H1 (cell line): ENCODE measurements at regions not wholly inside any gene's neighbourhood (a gene's known extent, or its start where the extent isn't known, plus 50 kb on each side); places are given as distances from the start of the nearest gene placed in this dataset.

Source experiments
- CTCF ChIA-PET: fragments of 300-600 bp; sonication (Branson Sonifier 250); formaldehyde crosslinking; loops from one replicate; lab custom pipeline; 2021; ENCODE audit not compliant: partially characterized antibody; lab: Charles Lee
- POLR2A ChIA-PET: fragments of 300-600 bp; sonication (Branson Sonifier 250); formaldehyde crosslinking; loops from one replicate; lab custom pipeline; 2021; ENCODE audit warnings: inconsistent platforms; ENCODE audit not compliant: partially characterized antibody; lab: Charles Lee
- DNase-seq, 2 experiments: peaks; one replicate each; pipeline versions ENCODE4 v3.0.0 to v3.0.0-alpha.2; 2010 to 2022; ENCODE audit warnings: low spot score in 2 of 2, low read depth in 1 of 2, mixed read lengths in 1 of 2
- FAIRE-seq: peaks from 2 replicates; lab custom pipeline; 2011; peaks lifted over from hg19 to GRCh38; lab: Jason Lieb, UNC
- H2AFZ ChIP-seq: 2 replicates; pipeline ENCODE4 v1.8.1; 2012; ENCODE audit warnings: low read length, inconsistent platforms
- H2AK5ac ChIP-seq: 2 replicates; pipeline ENCODE4 v1.6.1; 2013; ENCODE audit warnings: low read depth, low read length
- H2BK120ac ChIP-seq: replicated peaks from 2 replicates; pipeline ENCODE3; 2013; ENCODE audit warnings: low read depth, low read length, inconsistent platforms
- H2BK12ac ChIP-seq: 2 replicates; pipeline ENCODE4 v1.6.1; 2013; ENCODE audit warnings: low read depth, low read length
- H2BK15ac ChIP-seq: 2 replicates; pipeline ENCODE4 v1.6.1; 2013; ENCODE audit warnings: low read length
- H2BK20ac ChIP-seq: 2 replicates; pipeline ENCODE4 v1.6.1; 2013; ENCODE audit warnings: low read length
- H2BK5ac ChIP-seq: 2 replicates; pipeline ENCODE4 v1.6.1; 2013; ENCODE audit warnings: low read depth, low read length
- H3K14ac ChIP-seq: 2 replicates; pipeline ENCODE4 v1.6.1; 2013; ENCODE audit warnings: inconsistent platforms; ENCODE audit not compliant: insufficient read length
- H3K18ac ChIP-seq: 2 replicates; pipeline ENCODE4 v1.6.1; 2013; ENCODE audit warnings: low read length; ENCODE audit errors: extremely low read depth
- H3K23ac ChIP-seq: 2 replicates; pipeline ENCODE4 v1.6.1; 2013; ENCODE audit warnings: inconsistent platforms; ENCODE audit not compliant: insufficient read length
- H3K23me2 ChIP-seq: 2 replicates; pipeline ENCODE4 v1.6.1; 2013; ENCODE audit warnings: low read depth, low read length
- H3K27ac ChIP-seq: 2 replicates; pipeline ENCODE4 v1.6.1; 2011; ENCODE audit warnings: low read depth, low read length, inconsistent platforms
- H3K27me3 ChIP-seq, 4 experiments: replicated peaks in 1 of 4; 1 replicate in 1 of 4; 2 replicates in 3 of 4; pipeline versions ENCODE4 v1.6.1 to v1.8.1; 2011 to 2013; ENCODE audit warnings: low read length in 3 of 4, mild to moderate bottlenecking in 3 of 4, inconsistent platforms in 2 of 4, mixed read lengths in 2 of 4, moderate library complexity in 1 of 4; ENCODE audit not compliant: control insufficient read depth in 3 of 4, insufficient read depth in 3 of 4; ENCODE audit errors: extremely low read depth in 1 of 4
- H3K36me3 ChIP-seq, 4 experiments: 2 replicates each; pipeline versions ENCODE4 v1.6.1 to v1.8.1; 2011 to 2013; ENCODE audit warnings: mild to moderate bottlenecking in 4 of 4, low read length in 3 of 4, moderate library complexity in 2 of 4, control low read depth in 1 of 4, inconsistent platforms in 1 of 4; ENCODE audit not compliant: insufficient read depth in 4 of 4, control insufficient read depth in 2 of 4
- H3K4ac ChIP-seq: replicated peaks from 2 replicates; pipeline ENCODE3; 2013; ENCODE audit warnings: low read length, low read depth, mixed read lengths, inconsistent platforms; ENCODE audit not compliant: insufficient read length
- H3K4me1 ChIP-seq, 4 experiments: replicated peaks in 1 of 4; 1 replicate in 1 of 4; 2 replicates in 3 of 4; pipeline versions ENCODE4 v1.6.1 to v1.8.1; 2011 to 2013; ENCODE audit warnings: low read length in 3 of 4, inconsistent platforms in 2 of 4, mixed read lengths in 1 of 4; ENCODE audit not compliant: insufficient read depth in 4 of 4, control insufficient read depth in 3 of 4
- H3K4me2 ChIP-seq, 2 experiments: 2 replicates each; pipeline versions ENCODE4 v1.6.1 to v1.8.1; 2011 to 2013; ENCODE audit warnings: low read depth in 2 of 2, low read length in 2 of 2, control low read depth in 1 of 2, inconsistent platforms in 1 of 2, mild to moderate bottlenecking in 1 of 2; ENCODE audit not compliant: insufficient read depth in 1 of 2
- H3K4me3 ChIP-seq, 4 experiments: fragments of 200-600, 300-600 bp in 1 of 4; sonication (generic), shearing (Covaris generic), sonication (Bioruptor Twin) in 1 of 4; 2 replicates each; pipeline versions ENCODE4 v1.5.1 to v1.8.1; 2011 to 2016; ENCODE audit warnings: low read length in 4 of 4, low read depth in 3 of 4, control low read depth in 2 of 4, inconsistent platforms in 2 of 4, mild to moderate bottlenecking in 2 of 4, mixed read lengths in 1 of 4, moderate library complexity in 1 of 4; ENCODE audit not compliant: insufficient read depth in 2 of 4; ENCODE audit errors: extremely low read depth in 1 of 4
- H3K56ac ChIP-seq: replicated peaks from 2 replicates; pipeline ENCODE3; 2013; ENCODE audit warnings: low read depth, mild to moderate bottlenecking, mixed read lengths, low read length, inconsistent platforms; ENCODE audit not compliant: insufficient read length
- H3K79me1 ChIP-seq: 2 replicates; pipeline ENCODE4 v1.6.1; 2013; ENCODE audit warnings: low read depth, low read length, control low read depth
- H3K79me2 ChIP-seq, 2 experiments: 2 replicates each; pipeline versions ENCODE4 v1.6.1 to v1.8.1; 2012 to 2013; ENCODE audit warnings: low read length in 2 of 2, mild to moderate bottlenecking in 2 of 2, inconsistent platforms in 1 of 2; ENCODE audit not compliant: insufficient read depth in 2 of 2, control insufficient read depth in 1 of 2
- H3K9ac ChIP-seq, 4 experiments: replicated peaks in 1 of 4; 1 replicate in 1 of 4; 2 replicates in 3 of 4; pipeline versions ENCODE4 v1.6.1 to v1.8.1; 2011 to 2013; ENCODE audit warnings: low read depth in 3 of 4, low read length in 3 of 4, control low read depth in 2 of 4, mild to moderate bottlenecking in 2 of 4, moderate library complexity in 2 of 4, inconsistent platforms in 1 of 4; ENCODE audit errors: extremely low read depth in 1 of 4
- H3K9me3 ChIP-seq, 2 experiments: 2 replicates each; pipeline versions ENCODE4 v1.6.1 to v1.8.1; 2012 to 2013; ENCODE audit warnings: mild to moderate bottlenecking in 2 of 2, moderate library complexity in 2 of 2, control low read depth in 1 of 2, inconsistent platforms in 1 of 2, low read depth in 1 of 2, low read length in 1 of 2, mixed read lengths in 1 of 2; ENCODE audit not compliant: insufficient read depth in 2 of 2
- H4K20me1 ChIP-seq, 2 experiments: replicated peaks in 1 of 2; 2 replicates each; pipeline versions ENCODE3 to v1.8.1; 2011 to 2013; ENCODE audit warnings: inconsistent platforms in 2 of 2, low read length in 2 of 2, mild to moderate bottlenecking in 1 of 2; ENCODE audit not compliant: insufficient read depth in 2 of 2, control insufficient read depth in 1 of 2
- H4K5ac ChIP-seq: 2 replicates; pipeline ENCODE4 v1.6.1; 2013; ENCODE audit warnings: low read length, low read depth, mixed read lengths, inconsistent platforms; ENCODE audit not compliant: insufficient read length
- H4K8ac ChIP-seq: 2 replicates; pipeline ENCODE4 v1.8.0; 2013; ENCODE audit warnings: mild to moderate bottlenecking, moderate library complexity, low read length, inconsistent platforms; ENCODE audit not compliant: insufficient read depth; ENCODE audit errors: extremely low read depth
- H4K91ac ChIP-seq: replicated peaks from 2 replicates; pipeline ENCODE3; 2013; ENCODE audit warnings: low read length, mixed read lengths, inconsistent platforms; ENCODE audit not compliant: insufficient read length
- ASH2L ChIP-seq: fragments of 200-600, 300-600 bp; sonication (generic); IDR thresholded peaks from one replicate; pipeline ENCODE4 v1.7.1; 2017; ENCODE audit warnings: low read length
- EGR1 ChIP-seq: IDR thresholded peaks from 2 replicates; pipeline ENCODE4 v1.6.1; 2011; ENCODE audit warnings: low read depth, low read length, borderline replicate concordance
- FOSL1 ChIP-seq: IDR thresholded peaks from 2 replicates; pipeline ENCODE4 v1.6.1; 2011; ENCODE audit warnings: mild to moderate bottlenecking, low read depth, low read length, moderate library complexity; ENCODE audit not compliant: insufficient read depth
- KDM4A ChIP-seq: IDR thresholded peaks from one replicate; pipeline ENCODE4 v1.7.1; 2012; ENCODE audit warnings: low read depth, mild to moderate bottlenecking, moderate library complexity, low read length, inconsistent platforms; ENCODE audit not compliant: severe bottlenecking
- POLR2A ChIP-seq, 2 experiments: IDR thresholded peaks; 1 replicate in 1 of 2; 2 replicates in 1 of 2; pipeline ENCODE4 v1.6.1; 2011; ENCODE audit warnings: low read depth in 2 of 2, low read length in 2 of 2, mild to moderate bottlenecking in 2 of 2; ENCODE audit errors: control extremely low read depth in 1 of 2
- POU5F1 ChIP-seq: IDR thresholded peaks from 2 replicates; pipeline ENCODE4 v1.6.1; 2011; ENCODE audit warnings: low read depth, mild to moderate bottlenecking, low read length, moderate library complexity
- RFX5 ChIP-seq: IDR thresholded peaks from 2 replicates; pipeline ENCODE4 v1.6.1; 2011; ENCODE audit warnings: low read depth, low read length, improper control_type of control experiment, borderline replicate concordance
- SP4 ChIP-seq: IDR thresholded peaks from 2 replicates; pipeline ENCODE4 v1.6.1; 2012; ENCODE audit warnings: low read length, inconsistent platforms
- WGBS, 2 experiments: shearing (Covaris generic) in 1 of 2; methylation state at CpG; one replicate each; pipeline versions ENCODE4 v1.1.6 to v1.1.7; 2013 to 2015; ENCODE audit warnings: low lambda C conversion rate in 2 of 2, mixed read lengths in 2 of 2, inconsistent platforms in 1 of 2, low coverage in 1 of 2, missing lambda C conversion rate in 1 of 2; ENCODE audit not compliant: insufficient replicate concordance in 2 of 2, insufficient coverage in 1 of 2, insufficient read length in 1 of 2; ENCODE audit errors: extremely low coverage in 1 of 2, missing lambda C conversion rate in 1 of 2; 5-methylcytosine and 5-hydroxymethylcytosine counted together
- TF ChIP-seq, protein P1 (sequence below): IDR thresholded peaks from 2 replicates; pipeline ENCODE4 v1.6.1; 2012; ENCODE audit warnings: low read length, inconsistent platforms
- TF ChIP-seq, protein P2 (sequence below), 3 experiments: IDR thresholded peaks; 1 replicate in 2 of 3; 2 replicates in 1 of 3; pipeline versions ENCODE4 v1.5.1 to v1.6.1; 2011; ENCODE audit warnings: low read length in 3 of 3, mild to moderate bottlenecking in 3 of 3, inconsistent platforms in 2 of 3, low read depth in 1 of 3, moderate library complexity in 1 of 3; ENCODE audit not compliant: insufficient read depth in 1 of 3; ENCODE audit errors: control extremely low read depth in 1 of 3

DNA sequence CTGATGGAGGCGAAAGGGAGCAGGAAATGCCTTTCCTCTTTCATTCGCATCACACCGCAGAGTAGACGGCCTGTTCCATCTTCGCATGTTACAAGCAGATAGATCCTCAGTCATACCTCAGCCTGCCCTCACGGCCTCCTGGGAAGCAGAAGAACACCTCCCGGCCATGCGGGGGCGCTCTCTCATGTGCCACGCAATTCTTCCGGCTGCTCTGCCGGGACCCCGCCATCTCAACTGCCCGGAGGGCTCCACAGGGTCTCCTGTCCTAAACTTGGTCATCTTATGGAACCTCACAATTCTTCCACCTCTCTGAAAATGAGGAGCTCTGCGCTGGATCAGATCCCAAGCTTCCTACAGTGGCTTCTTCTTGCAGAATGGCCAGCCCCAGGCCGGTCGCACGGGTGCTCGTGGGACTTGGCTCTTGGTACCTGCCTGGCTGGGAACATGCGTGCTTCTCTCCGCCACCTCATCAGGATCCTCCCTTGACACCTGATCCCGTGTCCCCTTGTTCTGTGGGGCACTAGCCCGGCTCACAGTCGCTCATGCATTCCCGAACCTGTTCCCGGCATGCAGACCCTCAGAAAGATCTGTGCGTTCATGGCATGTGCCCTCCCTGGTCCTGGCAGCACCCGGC, 262.8 kb upstream of the SHH start:
- H2BK15ac ChIP-seq: no peak overlapping the region
- H3K79me1 ChIP-seq: no peaks in the 10 kb centered on the region
- CTCF ChIA-PET: interaction anchor here (1.4 kb wide), 1 partner anchor 10 kb away, joined by 6 read pairs; no protein-coding TSS in a partner anchor
- DNase-seq: peak in 1 of 2 experiments; percentile 53
- no peak for FAIRE-seq
- no peak overlapping the region for H3K4me3 ChIP-seq
- no peak overlapping the region for H2BK12ac ChIP-seq
- H3K4ac ChIP-seq: no peak overlapping the region
- POLR2A ChIA-PET: no interaction called here
- H2BK20ac ChIP-seq: no peak overlapping the region
- H3K27me3 ChIP-seq: no peaks in the 10 kb centered on the region
- H3K4me2 ChIP-seq: no peak overlapping the region
- whole genome bisulfite sequencing, 2 experiments: 92% methylated on average over 22 of the region's 28 CpGs; no CpG with 5 or more reads in 1 of the 2 experiments
- no peak overlapping the region for H2BK5ac ChIP-seq
- H2BK120ac ChIP-seq: no peak overlapping the region
- H3K56ac ChIP-seq: no peak overlapping the region
- no peak overlapping the region for H3K9ac ChIP-seq
- H4K5ac ChIP-seq: no peak overlapping the region
- no peak overlapping the region for H2AK5ac ChIP-seq
- no peak overlapping the region for H3K18ac ChIP-seq
- no peak overlapping the region for H4K91ac ChIP-seq
- no peak overlapping the region for H2AFZ ChIP-seq
- H4K20me1 ChIP-seq: no peaks in the 10 kb centered on the region
- H4K8ac ChIP-seq: no peak overlapping the region; the same call in 1 of the 2 replicates
- no peak overlapping the region for H3K23ac ChIP-seq
- peaks cover 0 to 4% of the 10 kb centered on the region in 2 experiments; a peak in 2 of 4 replicates for H3K9me3 ChIP-seq
- no peaks in the 10 kb centered on the region for H3K79me2 ChIP-seq
- no peak overlapping the region for H3K27ac ChIP-seq
- H3K14ac ChIP-seq: no peak overlapping the region
- H3K23me2 ChIP-seq: no peaks in the 10 kb centered on the region
- H3K36me3 ChIP-seq: no peaks in the 10 kb centered on the region
- no peaks in the 10 kb centered on the region for H3K4me1 ChIP-seq
- TF ChIP-seq KDM4A: no peak
- TF ChIP-seq POU5F1: no peak
- no peak for TF ChIP-seq ASH2L
- no peak for TF ChIP-seq FOSL1
- TF ChIP-seq, protein P1, sequence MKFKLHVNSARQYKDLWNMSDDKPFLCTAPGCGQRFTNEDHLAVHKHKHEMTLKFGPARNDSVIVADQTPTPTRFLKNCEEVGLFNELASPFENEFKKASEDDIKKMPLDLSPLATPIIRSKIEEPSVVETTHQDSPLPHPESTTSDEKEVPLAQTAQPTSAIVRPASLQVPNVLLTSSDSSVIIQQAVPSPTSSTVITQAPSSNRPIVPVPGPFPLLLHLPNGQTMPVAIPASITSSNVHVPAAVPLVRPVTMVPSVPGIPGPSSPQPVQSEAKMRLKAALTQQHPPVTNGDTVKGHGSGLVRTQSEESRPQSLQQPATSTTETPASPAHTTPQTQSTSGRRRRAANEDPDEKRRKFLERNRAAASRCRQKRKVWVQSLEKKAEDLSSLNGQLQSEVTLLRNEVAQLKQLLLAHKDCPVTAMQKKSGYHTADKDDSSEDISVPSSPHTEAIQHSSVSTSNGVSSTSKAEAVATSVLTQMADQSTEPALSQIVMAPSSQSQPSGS: no peak
- TF ChIP-seq, protein P2, sequence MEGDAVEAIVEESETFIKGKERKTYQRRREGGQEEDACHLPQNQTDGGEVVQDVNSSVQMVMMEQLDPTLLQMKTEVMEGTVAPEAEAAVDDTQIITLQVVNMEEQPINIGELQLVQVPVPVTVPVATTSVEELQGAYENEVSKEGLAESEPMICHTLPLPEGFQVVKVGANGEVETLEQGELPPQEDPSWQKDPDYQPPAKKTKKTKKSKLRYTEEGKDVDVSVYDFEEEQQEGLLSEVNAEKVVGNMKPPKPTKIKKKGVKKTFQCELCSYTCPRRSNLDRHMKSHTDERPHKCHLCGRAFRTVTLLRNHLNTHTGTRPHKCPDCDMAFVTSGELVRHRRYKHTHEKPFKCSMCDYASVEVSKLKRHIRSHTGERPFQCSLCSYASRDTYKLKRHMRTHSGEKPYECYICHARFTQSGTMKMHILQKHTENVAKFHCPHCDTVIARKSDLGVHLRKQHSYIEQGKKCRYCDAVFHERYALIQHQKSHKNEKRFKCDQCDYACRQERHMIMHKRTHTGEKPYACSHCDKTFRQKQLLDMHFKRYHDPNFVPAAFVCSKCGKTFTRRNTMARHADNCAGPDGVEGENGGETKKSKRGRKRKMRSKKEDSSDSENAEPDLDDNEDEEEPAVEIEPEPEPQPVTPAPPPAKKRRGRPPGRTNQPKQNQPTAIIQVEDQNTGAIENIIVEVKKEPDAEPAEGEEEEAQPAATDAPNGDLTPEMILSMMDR (IDR thresholded peaks at IDR 0.05; ENCODE audit: control extremely low read depth in 1 of 3, insufficient read depth in 1 of 3, low read depth in 1 of 3, low read length in 3 of 3): peak; percentile 16 to 51 (median 49); a peak in 3 of 4 replicates
- TF ChIP-seq POLR2A (IDR thresholded peaks at IDR 0.05; ENCODE audit: control extremely low read depth in 1 of 2, low read depth in 2 of 2, low read length in 2 of 2): no peak
- no peak for TF ChIP-seq EGR1
- no peak for TF ChIP-seq SP4
- TF ChIP-seq RFX5: no peak
